ENCODE measurements at regions not wholly inside any gene's neighbourhood (a gene's known extent, or its start where the extent isn't known, plus 50 kb on each side); places are given as distances from the start of the nearest gene placed in this dataset.
"Not testable (repeated sequence)": the region's sequence is repeated elsewhere in the genome, so short reads cannot be mapped to it uniquely, and the experiment has no call there.

- no peak for TF ChIP-seq CTCF (IDR thresholded peaks at IDR 0.05; ENCODE audit: control insufficient read depth, extremely low read depth, insufficient read depth)
- DNase-seq (ENCODE audit: low read depth): no peak
- H3K4me3 ChIP-seq (ENCODE audit: low read depth, low read length): no peak overlapping the region
Observed at GRCh38 chr6:120759570-120759969, 574.7 kb downstream of the TBC1D32 start.

DNA sequence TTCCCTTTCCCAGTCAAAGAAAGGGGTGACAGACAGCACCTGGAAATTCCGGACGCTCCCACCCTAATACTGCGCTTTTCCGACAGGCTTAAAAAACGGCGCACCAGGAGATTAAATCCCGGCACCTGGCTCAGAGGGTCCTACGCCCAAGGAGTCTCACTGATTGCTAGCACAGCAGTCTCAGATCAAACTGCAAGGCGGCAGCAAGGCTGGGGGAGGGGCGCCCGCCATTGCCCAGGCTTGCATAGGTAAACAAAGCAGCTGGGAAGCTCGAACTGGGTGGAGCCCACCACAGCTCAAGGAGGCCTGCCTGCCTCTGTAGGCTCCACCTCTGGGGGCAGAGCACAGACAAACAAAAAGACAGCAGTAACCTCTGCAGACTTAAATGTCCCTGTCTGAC lies 585.7 kb downstream of the TBC1D32 start:
- peak overlapping the region; percentile 7; the same call in 1 of the 2 replicates for H3K4me3 ChIP-seq (ENCODE audit: low read depth, low read length)
- DNase-seq (ENCODE audit: low read depth): not testable (repeated sequence)

DNA sequence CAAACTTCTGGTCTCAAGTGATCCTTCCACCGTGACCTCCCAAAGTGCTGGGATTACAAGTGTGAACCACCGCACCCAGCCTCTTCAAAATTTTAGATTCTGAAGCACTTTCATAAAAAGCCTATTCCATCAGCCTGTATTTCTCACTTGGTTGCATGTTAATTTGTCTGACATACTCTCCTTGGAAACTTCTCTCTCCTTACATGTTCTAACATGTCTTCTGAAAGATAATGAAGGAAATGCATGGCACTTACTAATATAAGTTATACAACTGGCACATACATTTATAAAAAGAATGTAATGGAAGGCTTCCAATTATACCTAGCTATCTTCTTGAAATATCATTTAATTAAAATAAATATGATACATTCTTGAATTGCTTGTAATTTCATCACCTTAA lies 597.5 kb downstream of the TBC1D32 start:
- TF ChIP-seq CTCF (IDR thresholded peaks at IDR 0.05; ENCODE audit: control insufficient read depth, extremely low read depth, insufficient read depth): no peak
- no peak overlapping the region for H3K4me3 ChIP-seq (ENCODE audit: low read depth, low read length)
- DNase-seq (ENCODE audit: low read depth): no peak

DNA sequence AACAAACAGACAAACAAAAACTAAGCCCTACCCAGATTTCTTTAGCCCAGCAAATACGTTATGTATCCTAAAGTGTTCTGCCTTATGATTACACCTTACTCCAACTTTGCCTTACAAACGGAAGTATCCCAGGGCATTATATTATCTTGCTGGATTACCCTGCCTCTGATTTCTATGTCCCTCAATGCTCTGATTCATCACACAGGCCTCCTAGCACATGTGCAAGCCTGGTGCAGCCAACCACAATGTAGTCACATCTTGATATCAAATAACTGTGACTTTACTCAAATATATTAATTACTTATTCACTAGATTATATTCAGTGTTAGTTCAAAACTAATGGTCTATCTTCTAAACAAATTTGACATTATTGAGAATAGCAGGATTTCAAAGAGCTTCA lies 598.6 kb downstream of the TBC1D32 start:
- no peak overlapping the region for H3K4me3 ChIP-seq (ENCODE audit: low read depth, low read length)
- no peak for TF ChIP-seq CTCF (IDR thresholded peaks at IDR 0.05; ENCODE audit: control insufficient read depth, extremely low read depth, insufficient read depth)
- no peak for DNase-seq (ENCODE audit: low read depth)

DNA sequence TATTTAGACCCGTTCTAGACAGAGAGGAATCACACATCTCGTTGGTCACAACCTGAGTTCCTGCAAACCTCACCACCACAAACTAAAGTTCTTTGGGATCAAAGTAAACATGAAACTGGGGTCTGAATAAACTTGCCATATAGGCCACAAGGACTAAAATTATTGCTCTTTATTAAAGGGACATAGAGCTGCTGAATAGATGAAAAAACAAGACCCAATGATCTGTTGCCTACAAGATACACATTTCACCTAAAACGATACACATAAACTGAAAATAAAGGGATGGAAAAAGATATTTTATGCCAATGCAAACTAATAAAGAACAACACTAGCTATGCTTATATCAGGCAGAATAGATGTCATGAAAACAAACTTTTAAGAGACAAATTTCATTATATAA lies 623.0 kb downstream of the TBC1D32 start:
- H3K4me3 ChIP-seq (ENCODE audit: low read depth, low read length): no peak overlapping the region
- no peak for DNase-seq (ENCODE audit: low read depth)
- no peak for TF ChIP-seq CTCF (IDR thresholded peaks at IDR 0.05; ENCODE audit: control insufficient read depth, extremely low read depth, insufficient read depth)

DNA sequence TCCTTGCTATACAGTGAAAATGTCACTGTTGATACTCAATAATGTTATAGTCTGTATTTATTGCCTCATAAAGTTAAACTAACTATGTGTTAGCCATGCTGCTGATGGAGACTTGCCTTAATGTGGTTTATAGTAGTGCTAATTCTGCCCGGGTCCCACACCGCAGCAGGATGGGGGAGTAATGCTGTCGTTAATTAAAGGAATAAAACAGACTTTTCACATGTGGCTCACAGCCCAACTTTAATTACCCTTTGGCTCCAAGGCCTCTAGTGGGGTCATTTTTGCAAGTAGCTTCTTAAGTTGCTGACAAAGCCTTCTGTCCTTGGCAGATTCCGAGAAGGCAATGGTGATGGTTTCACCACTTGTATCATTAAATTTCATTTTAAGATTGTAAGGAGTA lies 634.3 kb downstream of the TBC1D32 start:
- no peak for DNase-seq (ENCODE audit: low read depth)
- TF ChIP-seq CTCF (IDR thresholded peaks at IDR 0.05; ENCODE audit: control insufficient read depth, extremely low read depth, insufficient read depth): no peak

DNA sequence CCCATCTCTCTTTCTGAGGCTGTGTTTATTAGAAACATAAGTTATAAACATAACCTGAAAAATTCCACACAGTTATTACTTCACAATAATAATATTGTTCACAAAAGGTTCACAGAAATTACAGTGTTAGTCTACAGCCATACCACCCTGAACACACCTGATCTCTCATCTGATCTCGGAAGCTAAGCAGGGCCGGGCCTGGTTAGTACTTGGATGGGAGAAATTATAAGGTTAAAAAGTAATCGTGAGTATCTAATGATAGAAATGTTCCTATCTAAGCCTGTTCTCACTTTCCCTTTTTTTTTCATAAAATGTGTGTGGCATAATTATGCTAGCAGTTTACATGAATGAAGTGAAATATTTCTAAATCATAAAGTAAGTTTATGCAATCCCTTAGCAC lies 647.8 kb downstream of the TBC1D32 start:
- no peak for DNase-seq (ENCODE audit: low read depth)
- no peak overlapping the region for H3K4me3 ChIP-seq (ENCODE audit: low read depth, low read length)
- no peak for TF ChIP-seq CTCF (IDR thresholded peaks at IDR 0.05; ENCODE audit: control insufficient read depth, extremely low read depth, insufficient read depth)

More for the DNA sequence above, 634.3 kb downstream of the TBC1D32 start:
- H3K4me3 ChIP-seq (ENCODE audit: low read depth, low read length): no peak overlapping the region

DNA sequence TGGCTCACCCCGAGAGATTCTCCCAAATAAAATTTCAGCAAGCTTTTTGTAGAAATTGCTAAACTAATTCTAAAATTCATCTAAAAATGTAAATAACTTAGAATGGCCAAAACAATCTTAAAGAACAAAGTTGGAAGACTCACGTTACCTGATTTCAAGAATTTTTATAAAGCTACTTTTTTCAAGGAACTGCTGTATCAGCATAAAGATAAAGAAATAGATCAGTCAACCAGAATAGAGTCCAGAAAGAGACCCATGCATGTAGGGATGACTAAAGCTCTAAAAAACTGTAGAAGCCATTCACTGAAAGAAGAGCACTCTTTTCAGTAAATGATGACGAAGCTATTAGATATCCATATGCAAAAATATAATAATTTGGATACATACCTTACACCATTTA lies 652.1 kb downstream of the TBC1D32 start:
- no peak for TF ChIP-seq CTCF (IDR thresholded peaks at IDR 0.05; ENCODE audit: control insufficient read depth, extremely low read depth, insufficient read depth)
- no peak overlapping the region for H3K4me3 ChIP-seq (ENCODE audit: low read depth, low read length)
- DNase-seq (ENCODE audit: low read depth): no peak

Data from LNCaP clone FGC (cell line).